ENCODE measurements at regions not wholly inside any gene's neighbourhood (a gene's known extent, or its start where the extent isn't known, plus 50 kb on each side); places are given as distances from the start of the nearest gene placed in this dataset.
"Not testable (repeated sequence)": the region's sequence is repeated elsewhere in the genome, so short reads cannot be mapped to it uniquely, and the experiment has no call there.

- no peak overlapping the region for H3K27ac ChIP-seq (ENCODE audit: low read length)
- no peak for DNase-seq
- no peaks in the 10 kb centered on the region for H3K4me1 ChIP-seq (ENCODE audit: control insufficient read depth, insufficient read depth, low read length)
- intact Hi-C loops (cut with micrococcal nuclease) = no loop called here
- H3K27me3 ChIP-seq (ENCODE audit: control insufficient read depth, insufficient read depth, low read length) = no peaks in the 10 kb centered on the region
- Mint-ChIP-seq H3K9me3 (peaks cover 2 to 8% of the 10 kb centered on the region in 2 donors), H3K27ac (no peak overlapping the region), H3K4me1 (no peaks in the 10 kb centered on the region), H3K36me3 (no peaks in the 10 kb centered on the region), H3K27me3 (ENCODE audit: low read depth in 2 of 2) (no peaks in the 10 kb centered on the region), H3K4me3 (no peak overlapping the region)
- no peak for TF ChIP-seq CTCF (IDR thresholded peaks at IDR 0.05)
- WGBS (ENCODE audit: insufficient coverage) = 10% methylated on average over 3 of the region's 5 CpGs
- H3K36me3 ChIP-seq (ENCODE audit: control insufficient read depth, insufficient read depth, low read length) = no peaks in the 10 kb centered on the region
- no peak for ATAC-seq
- no peaks in the 10 kb centered on the region for H3K9me3 ChIP-seq (ENCODE audit: control insufficient read depth, insufficient read depth, low read length)
- no peak overlapping the region for H3K4me3 ChIP-seq (ENCODE audit: low read length)
Observed at GRCh38 chr7:119943942-119944600, 328.9 kb upstream of the KCND2 start.

GRCh38 chr7:119944601-119944972 is 328.4 kb upstream of the KCND2 start:
- WGBS (ENCODE audit: insufficient coverage) = 56% methylated on average over 1 of the region's 1 CpG
- H3K9me3 ChIP-seq (ENCODE audit: control insufficient read depth, insufficient read depth, low read length) = no peaks in the 10 kb centered on the region
- Mint-ChIP-seq H3K4me1 (no peaks in the 10 kb centered on the region), H3K9me3 (peaks cover 2 to 8% of the 10 kb centered on the region in 2 donors), H3K4me3 (no peak overlapping the region), H3K36me3 (peaks cover 1% of the 10 kb centered on the region), H3K27ac (no peak overlapping the region), H3K27me3 (ENCODE audit: low read depth in 2 of 2) (no peaks in the 10 kb centered on the region)
- H3K4me1 ChIP-seq (ENCODE audit: control insufficient read depth, insufficient read depth, low read length) = no peaks in the 10 kb centered on the region
- ATAC-seq (no peak), DNase-seq (no peak)
- H3K36me3 ChIP-seq (ENCODE audit: control insufficient read depth, insufficient read depth, low read length) = no peaks in the 10 kb centered on the region
- no peak for TF ChIP-seq CTCF (IDR thresholded peaks at IDR 0.05)
- no peak overlapping the region for H3K4me3 ChIP-seq (ENCODE audit: low read length)
- intact Hi-C loops (cut with micrococcal nuclease) = no loop called here
- no peaks in the 10 kb centered on the region for H3K27me3 ChIP-seq (ENCODE audit: control insufficient read depth, insufficient read depth, low read length)
- H3K27ac ChIP-seq (ENCODE audit: low read length) = no peak overlapping the region

GRCh38 chr7:119945822-119946221 is 327.2 kb upstream of the KCND2 start:
- no peak for ATAC-seq
- no peak for TF ChIP-seq CTCF (IDR thresholded peaks at IDR 0.05)
- no peak for DNase-seq
- no peaks in the 10 kb centered on the region for H3K36me3 ChIP-seq (ENCODE audit: control insufficient read depth, insufficient read depth, low read length)
- no peak overlapping the region for H3K27ac ChIP-seq (ENCODE audit: low read length)
- no peaks in the 10 kb centered on the region for H3K4me1 Mint-ChIP-seq
- H3K9me3 Mint-ChIP-seq = peaks cover 2 to 15% of the 10 kb centered on the region in 2 donors
- WGBS (ENCODE audit: insufficient coverage) = no CpG with 5 or more reads among the region's 1 CpG
- H3K27me3 ChIP-seq (ENCODE audit: control insufficient read depth, insufficient read depth, low read length) = no peaks in the 10 kb centered on the region
- no peak overlapping the region for H3K4me3 Mint-ChIP-seq
- intact Hi-C loops (cut with micrococcal nuclease) = no loop called here
- no peaks in the 10 kb centered on the region for H3K4me1 ChIP-seq (ENCODE audit: control insufficient read depth, insufficient read depth, low read length)
- H3K4me3 ChIP-seq (ENCODE audit: low read length) = no peak overlapping the region
- peaks cover 7% of the 10 kb centered on the region for H3K36me3 Mint-ChIP-seq
- H3K9me3 ChIP-seq (ENCODE audit: control insufficient read depth, insufficient read depth, low read length) = no peaks in the 10 kb centered on the region
- no peak overlapping the region for H3K27ac Mint-ChIP-seq
- H3K27me3 Mint-ChIP-seq (ENCODE audit: low read depth in 2 of 2) = no peaks in the 10 kb centered on the region

- Mint-ChIP-seq H3K36me3 (peaks cover 7% of the 10 kb centered on the region), H3K27me3 (ENCODE audit: low read depth in 2 of 2) (no peaks in the 10 kb centered on the region), H3K27ac (no peak overlapping the region), H3K9me3 (peaks cover 2 to 18% of the 10 kb centered on the region in 2 donors), H3K4me1 (no peaks in the 10 kb centered on the region), H3K4me3 (no peak overlapping the region)
- Histone ChIP-seq H3K36me3 (ENCODE audit: control insufficient read depth, insufficient read depth, low read length) (no peaks in the 10 kb centered on the region), H3K27me3 (ENCODE audit: control insufficient read depth, insufficient read depth, low read length) (no peaks in the 10 kb centered on the region), H3K4me3 (ENCODE audit: low read length) (no peak overlapping the region), H3K4me1 (ENCODE audit: control insufficient read depth, insufficient read depth, low read length) (no peaks in the 10 kb centered on the region), H3K27ac (ENCODE audit: low read length) (no peak overlapping the region), H3K9me3 (ENCODE audit: control insufficient read depth, insufficient read depth, low read length) (no peaks in the 10 kb centered on the region)
- intact Hi-C loops (cut with micrococcal nuclease) = no loop called here
- ATAC-seq = no peak
- 96% methylated on average over 5 of the region's 5 CpGs for WGBS (ENCODE audit: insufficient coverage)
- no peak for TF ChIP-seq CTCF (IDR thresholded peaks at IDR 0.05)
- DNase-seq = no peak
Observed at GRCh38 chr7:119949053-119949452, 323.9 kb upstream of the KCND2 start.

GRCh38 chr7:119950390-119951041 is 322.5 kb upstream of the KCND2 start:
- H3K27ac ChIP-seq (ENCODE audit: low read length); H3K27me3 ChIP-seq (ENCODE audit: control insufficient read depth, insufficient read depth, low read length); H3K27me3 Mint-ChIP-seq (ENCODE audit: low read depth in 2 of 2); DNase-seq; intact Hi-C loops (cut with micrococcal nuclease); H3K4me3 ChIP-seq (ENCODE audit: low read length); H3K9me3 ChIP-seq (ENCODE audit: control insufficient read depth, insufficient read depth, low read length); H3K4me3 Mint-ChIP-seq; H3K4me1 ChIP-seq (ENCODE audit: control insufficient read depth, insufficient read depth, low read length); ATAC-seq; H3K27ac Mint-ChIP-seq; H3K36me3 ChIP-seq (ENCODE audit: control insufficient read depth, insufficient read depth, low read length); H3K4me1 Mint-ChIP-seq: not testable (repeated sequence)
- peaks cover 13% of the 10 kb centered on the region for H3K36me3 Mint-ChIP-seq
- WGBS (ENCODE audit: insufficient coverage) = 95% methylated on average over 26 of the region's 30 CpGs
- peaks cover 2 to 15% of the 10 kb centered on the region in 2 donors for H3K9me3 Mint-ChIP-seq

Measured in natural killer cell (primary cell).